K562 (cell line): ENCODE measurements at regions not wholly inside any gene's neighbourhood (a gene's known extent, or its start where the extent isn't known, plus 50 kb on each side); places are given as distances from the start of the nearest gene placed in this dataset.

Source experiments
- ATAC-seq: fragments of 200-7000 bp; cut with Tn5 transposase; 3 replicates; pipeline ENCODE4 v1.9.1; 2020; ENCODE audit warnings: moderate library complexity
- BruUV-seq: library from RNA; stranded (reverse); fragments of 400-500 nt; replicated peaks from 2 replicates; lab custom pipeline; 2021; lab: Mats Ljungman, UMichigan
- CTCF ChIA-PET: fragments of 300-600 bp; formaldehyde crosslinking; extraction: SDS; loops from one replicate; lab custom pipeline; 2021; ENCODE audit warnings: low intra/inter-chr PET ratio; lab: Yijun Ruan, JAX
- POLR2A ChIA-PET: fragments of 300-600, 350-650 bp; sonication (Branson Sonifier 250); formaldehyde crosslinking; extraction: SDS; loops from one replicate; lab custom pipeline; 2021; ENCODE audit warnings: antibody characterized with exemption, inconsistent platforms; lab: Yijun Ruan, JAX
- DNase-seq, 4 experiments: peaks; one replicate each; pipeline versions ENCODE4 v3.0.0 to v3.0.0-alpha.2; 2011 to 2018; ENCODE audit warnings: low spot score in 3 of 4, mixed read lengths in 3 of 4; ENCODE audit errors: extremely low read depth in 1 of 4
- FAIRE-seq: peaks from 2 replicates; lab custom pipeline; 2011; peaks lifted over from hg19 to GRCh38; lab: Jason Lieb, UNC
- H2AFZ ChIP-seq: 2 replicates; pipeline ENCODE4 v1.6.0; 2011; ENCODE audit warnings: low read depth, low read length, control low read depth, inconsistent platforms
- H3K27ac ChIP-seq: fragments of 200-600 bp; 3 replicates; pipeline ENCODE4 v1.8.0; 2011; ENCODE audit warnings: low read depth, mild to moderate bottlenecking, control low read depth, inconsistent platforms, low read length, moderate library complexity, mixed read lengths; ENCODE audit errors: extremely low read depth
- H3K27me3 ChIP-seq, 2 experiments: fragments of 300-600 bp in 1 of 2; 2 replicates in 1 of 2; 3 replicates in 1 of 2; pipeline versions ENCODE4 v1.6.0 to v1.8.0; 2011; ENCODE audit warnings: inconsistent platforms in 2 of 2, low read length in 2 of 2, mild to moderate bottlenecking in 1 of 2, mixed read lengths in 1 of 2, moderate library complexity in 1 of 2; ENCODE audit not compliant: control insufficient read depth in 2 of 2, insufficient read depth in 2 of 2
- H3K36me3 ChIP-seq: fragments of 300-600 bp; 3 replicates; pipeline ENCODE4 v1.8.0; 2011; ENCODE audit warnings: mild to moderate bottlenecking, low read length, inconsistent platforms; ENCODE audit not compliant: control insufficient read depth, insufficient read depth
- H3K4me1 ChIP-seq, 2 experiments: fragments of 200-600 bp in 1 of 2; replicated peaks in 1 of 2; 2 replicates in 1 of 2; 3 replicates in 1 of 2; pipeline versions ENCODE4 v1.5.1 to v1.8.0; 2011; ENCODE audit warnings: inconsistent platforms in 2 of 2, low read length in 2 of 2, mild to moderate bottlenecking in 1 of 2, mixed read lengths in 1 of 2, moderate library complexity in 1 of 2; ENCODE audit not compliant: control insufficient read depth in 2 of 2, insufficient read depth in 2 of 2
- H3K4me2 ChIP-seq: 2 replicates; pipeline ENCODE4 v1.6.1; 2011; ENCODE audit warnings: low read length, control low read depth, inconsistent platforms, mixed read lengths; ENCODE audit not compliant: insufficient read depth
- H3K4me3 ChIP-seq: fragments of 200-600 bp; sonication (generic), shearing (Covaris generic); 2 replicates; pipeline ENCODE4 v1.5.1; 2016; ENCODE audit warnings: control low read depth, inconsistent platforms
- H3K79me2 ChIP-seq: fragments of 200-600 bp; 3 replicates; pipeline ENCODE4 v1.8.0; 2011; ENCODE audit warnings: low read length, inconsistent platforms; ENCODE audit not compliant: control insufficient read depth, insufficient read depth
- H3K9ac ChIP-seq, 2 experiments: 2 replicates each; pipeline versions ENCODE4 v1.6.0 to v1.6.1; 2011; ENCODE audit warnings: low read depth in 2 of 2, low read length in 2 of 2, control low read depth in 1 of 2, inconsistent platforms in 1 of 2, mild to moderate bottlenecking in 1 of 2, mixed read lengths in 1 of 2; ENCODE audit not compliant: insufficient read depth in 1 of 2
- H3K9me1 ChIP-seq: one replicate; pipeline ENCODE4 v1.6.0; 2011; ENCODE audit warnings: inconsistent platforms, mild to moderate bottlenecking, low read length, moderate library complexity; ENCODE audit not compliant: control insufficient read depth, insufficient read depth
- H3K9me3 ChIP-seq: replicated peaks from 2 replicates; pipeline ENCODE4 v1.5.1; 2011; ENCODE audit warnings: low read depth, low read length, inconsistent platforms; ENCODE audit not compliant: control insufficient read depth, insufficient read depth
- H4K20me1 ChIP-seq: replicated peaks from 2 replicates; pipeline ENCODE4 v1.6.1; 2011; ENCODE audit warnings: low read length, inconsistent platforms, mixed read lengths; ENCODE audit not compliant: control insufficient read depth, insufficient read depth
- CTBP1 ChIP-seq: fragments of 450-650 bp; IDR thresholded peaks from 2 replicates; pipeline ENCODE4 v1.6.1; 2016; ENCODE audit warnings: borderline replicate concordance
- DNMT1 ChIP-seq: fragments of 450-650 bp; IDR thresholded peaks from 2 replicates; pipeline ENCODE4 v1.6.1; 2016; ENCODE audit warnings: antibody characterized with exemption, mild to moderate bottlenecking
- MEIS2 ChIP-seq: fragments of 450-650 bp; IDR thresholded peaks from 2 replicates; pipeline ENCODE4 v1.6.1; 2014; ENCODE audit warnings: mild to moderate bottlenecking; ENCODE audit not compliant: partially characterized antibody
- NR1H2 ChIP-seq: sonication (generic); formaldehyde crosslinking; IDR thresholded peaks from 2 replicates; pipeline ENCODE4 v1.4.0; 2020; ENCODE audit warnings: mild to moderate bottlenecking, missing genetic modification reagents
- NR4A1 ChIP-seq, 2 experiments: fragments of 250-450 bp in 1 of 2; fragments of 450-650 bp in 1 of 2; sonication (Bioruptor Pico) in 1 of 2; IDR thresholded peaks; 2 replicates each; pipeline versions ENCODE4 v1.4.0 to v1.6.1; 2016 to 2020; ENCODE audit warnings: mild to moderate bottlenecking in 2 of 2, missing compliant biosample characterization in 1 of 2, missing genetic modification characterization in 1 of 2, moderate library complexity in 1 of 2
- POLR2A ChIP-seq: fragments of 450-650 bp; conservative IDR thresholded peaks from 2 replicates; pipeline ENCODE4 v1.6.1; 2016
- POLR2H ChIP-seq: IDR thresholded peaks from 2 replicates; pipeline ENCODE4 v1.6.1; 2016; ENCODE audit warnings: missing genetic modification characterization, low read depth, mild to moderate bottlenecking, control low read depth, missing compliant biosample characterization, moderate library complexity
- RBM25 ChIP-seq: fragments of 200-400 bp; formaldehyde crosslinking; IDR thresholded peaks from 2 replicates; pipeline ENCODE4 v1.6.1; 2018; ENCODE audit warnings: low read length, low read depth, moderate library complexity; ENCODE audit not compliant: severe bottlenecking
- ZNF134 ChIP-seq: fragments of 250-450 bp; sonication (Bioruptor Pico); conservative IDR thresholded peaks from 2 replicates; pipeline ENCODE4 v1.4.0; 2020
- ZNF431 ChIP-seq: sonication (generic); formaldehyde crosslinking; IDR thresholded peaks from 2 replicates; pipeline ENCODE4 v1.8.0; 2022; ENCODE audit warnings: mild to moderate bottlenecking, missing genetic modification reagents
- WGBS: fragments of 100-300 bp; shearing (Covaris generic); methylation state at CpG from one replicate; pipeline ENCODE4 v1.1.6; 2016; ENCODE audit warnings: low coverage, mixed read lengths; ENCODE audit not compliant: insufficient coverage; ENCODE audit errors: missing lambda C conversion rate; 5-methylcytosine and 5-hydroxymethylcytosine counted together
- in situ Hi-C: fragments of 300-500 bp; cut with MboI; formaldehyde crosslinking; loops from 4 replicates; pipeline ENCODE4 v1.15.0; 2018; ENCODE audit warnings: inconsistent platforms, mixed read lengths
- intact Hi-C: fragments of 100-400 bp; cut with micrococcal nuclease; formaldehyde crosslinking; loops from 2 replicates; pipeline ENCODE4 v1.14.2; 2022
- TF ChIP-seq, protein P1 (sequence below), 2 experiments: IDR thresholded peaks; 2 replicates each; pipeline ENCODE4 v1.6.1; 2011; ENCODE audit warnings: borderline replicate concordance in 1 of 2, control low read depth in 1 of 2, low read depth in 1 of 2, low read length in 1 of 2, mild to moderate bottlenecking in 1 of 2, mixed read lengths in 1 of 2, moderate library complexity in 1 of 2; ENCODE audit not compliant: insufficient read depth in 1 of 2, insufficient read length in 1 of 2, poor library complexity in 1 of 2, severe bottlenecking in 1 of 2; ENCODE audit errors: extremely low read depth in 1 of 2
- TF ChIP-seq, protein P2 (sequence below): sonication (generic); formaldehyde crosslinking; IDR thresholded peaks from 2 replicates; pipeline ENCODE4 v1.8.1; 2023; ENCODE audit warnings: mild to moderate bottlenecking, missing genetic modification reagents
- TF ChIP-seq, protein P3 (sequence below): sonication (generic); formaldehyde crosslinking; IDR thresholded peaks from 2 replicates; pipeline ENCODE4 v1.8.1; 2023; ENCODE audit warnings: mild to moderate bottlenecking, missing genetic modification reagents, moderate library complexity

DNA sequence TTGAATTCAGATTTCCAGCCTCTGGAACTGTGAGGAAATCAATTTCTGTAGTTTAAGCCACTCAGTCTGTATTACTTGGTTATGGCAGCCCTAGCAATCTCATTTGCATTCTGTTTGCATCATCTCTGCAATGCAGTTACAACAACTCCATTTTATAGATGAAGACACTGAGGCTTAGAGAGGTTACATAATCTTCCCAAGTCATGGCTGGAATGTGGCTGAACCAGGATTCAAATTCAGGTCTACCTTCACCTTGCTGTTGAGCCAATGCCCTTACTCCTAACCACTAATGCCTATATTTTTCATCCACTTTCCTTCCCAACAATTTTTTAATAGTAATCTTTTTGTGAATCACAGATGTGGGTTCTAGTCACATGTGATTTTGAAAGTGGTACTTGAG is 469.8 kb upstream of the CCL2 start:
- no peaks in the 10 kb centered on the region; a peak in 2 of 5 replicates for H3K27me3 ChIP-seq
- no peaks in the 10 kb centered on the region for H3K9me3 ChIP-seq
- no peaks in the 10 kb centered on the region for H3K36me3 ChIP-seq
- H3K4me2 ChIP-seq, result no peak overlapping the region
- H3K4me1 ChIP-seq, result no peaks in the 10 kb centered on the region; a peak in 2 of 5 replicates
- CTCF ChIA-PET, result no interaction called here
- DNase-seq (no peak), ATAC-seq (no peak), FAIRE-seq (no peak)
- in situ Hi-C loops (no loop called here), intact Hi-C loops (no loop called here)
- H3K4me3 ChIP-seq, result no peak overlapping the region
- no peak for TF ChIP-seq NR1H2 (CRISPR knock-in tag)
- no peak for TF ChIP-seq ZNF134 (CRISPR knock-in tag)
- TF ChIP-seq RBM25, result peak; percentile 8
- TF ChIP-seq NR4A1 (CRISPR knock-in tag; IDR thresholded peaks at IDR 0.05), result no peak
- TF ChIP-seq NR4A1 (tag; IDR thresholded peaks at IDR 0.05), result no peak
- POLR2A ChIA-PET, result no interaction called here
- no peaks in the 10 kb centered on the region for H3K79me2 ChIP-seq
- H3K9me1 ChIP-seq, result no peaks in the 10 kb centered on the region
- no peaks in the 10 kb centered on the region for H4K20me1 ChIP-seq
- H3K9ac ChIP-seq, result no peak overlapping the region
- no TSS peak for BruUV-seq
- no peak overlapping the region for H2AFZ ChIP-seq
- no peak overlapping the region for H3K27ac ChIP-seq

- Histone ChIP-seq H3K27ac (no peak overlapping the region), H3K9me3 (no peaks in the 10 kb centered on the region), H3K4me2 (no peak overlapping the region), H3K79me2 (no peaks in the 10 kb centered on the region), H4K20me1 (no peaks in the 10 kb centered on the region), H3K9ac (no peak overlapping the region), H3K36me3 (no peaks in the 10 kb centered on the region), H3K27me3 (peaks cover 0 to 5% of the 10 kb centered on the region in 2 experiments; a peak in 1 of 5 replicates), H3K4me3 (no peak overlapping the region), H2AFZ (no peak overlapping the region), H3K9me1 (no peaks in the 10 kb centered on the region), H3K4me1 (no peaks in the 10 kb centered on the region; a peak in 2 of 5 replicates)
- in situ Hi-C loops, result no loop called here
- FAIRE-seq (no peak), ATAC-seq (no peak), DNase-seq (no peak)
- CTCF ChIA-PET, result no interaction called here
- intact Hi-C loops, result no loop called here
- POLR2A ChIA-PET, result interaction anchor here (0.6 kb wide), 1 partner anchor 16 kb away, joined by 3 read pairs; no protein-coding TSS in a partner anchor
- BruUV-seq, result no TSS peak
- 0% methylated on average over 1 of the region's 1 CpG for WGBS
- TF ChIP-seq POLR2H (tag) (no peak), ZNF431 (no peak), CTBP1 (no peak), DNMT1 (no peak), MEIS2 (peak; percentile 50), POLR2A (no peak)
- TF ChIP-seq, protein P1, sequence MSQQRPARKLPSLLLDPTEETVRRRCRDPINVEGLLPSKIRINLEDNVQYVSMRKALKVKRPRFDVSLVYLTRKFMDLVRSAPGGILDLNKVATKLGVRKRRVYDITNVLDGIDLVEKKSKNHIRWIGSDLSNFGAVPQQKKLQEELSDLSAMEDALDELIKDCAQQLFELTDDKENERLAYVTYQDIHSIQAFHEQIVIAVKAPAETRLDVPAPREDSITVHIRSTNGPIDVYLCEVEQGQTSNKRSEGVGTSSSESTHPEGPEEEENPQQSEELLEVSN (IDR thresholded peaks at IDR 0.05; ENCODE audit: borderline replicate concordance in 1 of 2, extremely low read depth in 1 of 2, insufficient read depth in 1 of 2, insufficient read length in 1 of 2, low read depth in 1 of 2, low read length in 1 of 2, poor library complexity in 1 of 2, severe bottlenecking in 1 of 2), result no peak
- TF ChIP-seq, protein P2, sequence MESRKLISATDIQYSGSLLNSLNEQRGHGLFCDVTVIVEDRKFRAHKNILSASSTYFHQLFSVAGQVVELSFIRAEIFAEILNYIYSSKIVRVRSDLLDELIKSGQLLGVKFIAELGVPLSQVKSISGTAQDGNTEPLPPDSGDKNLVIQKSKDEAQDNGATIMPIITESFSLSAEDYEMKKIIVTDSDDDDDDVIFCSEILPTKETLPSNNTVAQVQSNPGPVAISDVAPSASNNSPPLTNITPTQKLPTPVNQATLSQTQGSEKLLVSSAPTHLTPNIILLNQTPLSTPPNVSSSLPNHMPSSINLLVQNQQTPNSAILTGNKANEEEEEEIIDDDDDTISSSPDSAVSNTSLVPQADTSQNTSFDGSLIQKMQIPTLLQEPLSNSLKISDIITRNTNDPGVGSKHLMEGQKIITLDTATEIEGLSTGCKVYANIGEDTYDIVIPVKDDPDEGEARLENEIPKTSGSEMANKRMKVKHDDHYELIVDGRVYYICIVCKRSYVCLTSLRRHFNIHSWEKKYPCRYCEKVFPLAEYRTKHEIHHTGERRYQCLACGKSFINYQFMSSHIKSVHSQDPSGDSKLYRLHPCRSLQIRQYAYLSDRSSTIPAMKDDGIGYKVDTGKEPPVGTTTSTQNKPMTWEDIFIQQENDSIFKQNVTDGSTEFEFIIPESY (CRISPR knock-in tag), result no peak
- TF ChIP-seq, protein P3, sequence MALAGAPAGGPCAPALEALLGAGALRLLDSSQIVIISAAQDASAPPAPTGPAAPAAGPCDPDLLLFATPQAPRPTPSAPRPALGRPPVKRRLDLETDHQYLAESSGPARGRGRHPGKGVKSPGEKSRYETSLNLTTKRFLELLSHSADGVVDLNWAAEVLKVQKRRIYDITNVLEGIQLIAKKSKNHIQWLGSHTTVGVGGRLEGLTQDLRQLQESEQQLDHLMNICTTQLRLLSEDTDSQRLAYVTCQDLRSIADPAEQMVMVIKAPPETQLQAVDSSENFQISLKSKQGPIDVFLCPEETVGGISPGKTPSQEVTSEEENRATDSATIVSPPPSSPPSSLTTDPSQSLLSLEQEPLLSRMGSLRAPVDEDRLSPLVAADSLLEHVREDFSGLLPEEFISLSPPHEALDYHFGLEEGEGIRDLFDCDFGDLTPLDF (CRISPR knock-in tag), result no peak
These were observed 468.6 kb upstream of the CCL2 start for GRCh38 chr17:33786478-33786877.
